Esophagus (tissue), 2 donors: ENCODE measurements at regions not wholly inside any gene's neighbourhood (a gene's known extent, or its start where the extent isn't known, plus 50 kb on each side); places are given as distances from the start of the nearest gene placed in this dataset.

Source experiments
- H3K27ac ChIP-seq, 2 donors: one replicate each; pipeline ENCODE4 v1.5.1; 2013; ENCODE audit warnings: low read depth in 2 of 2, mild to moderate bottlenecking in 2 of 2, inconsistent platforms in 1 of 2, low read length in 1 of 2, moderate library complexity in 1 of 2
- H3K27me3 ChIP-seq, 2 donors: one replicate each; pipeline ENCODE4 v1.6.1; 2013; ENCODE audit warnings: low read length in 2 of 2, control low read depth in 1 of 2, mild to moderate bottlenecking in 1 of 2; ENCODE audit not compliant: insufficient read depth in 2 of 2, control insufficient read depth in 1 of 2
- H3K36me3 ChIP-seq, 2 donors: one replicate each; pipeline ENCODE4 v1.6.1; 2013; ENCODE audit warnings: low read length in 1 of 2; ENCODE audit not compliant: control insufficient read depth in 2 of 2, insufficient read depth in 2 of 2
- H3K4me1 ChIP-seq, 2 donors: one replicate each; pipeline ENCODE4 v1.6.1; 2013; ENCODE audit warnings: low read length in 1 of 2; ENCODE audit not compliant: control insufficient read depth in 2 of 2, insufficient read depth in 2 of 2
- H3K4me3 ChIP-seq, 2 donors: one replicate each; pipeline ENCODE4 v1.5.1; 2013; ENCODE audit warnings: low read length in 2 of 2, mild to moderate bottlenecking in 2 of 2, low read depth in 1 of 2, moderate library complexity in 1 of 2
- H3K9me3 ChIP-seq, 2 donors: one replicate each; pipeline ENCODE4 v1.6.1; 2013; ENCODE audit warnings: mild to moderate bottlenecking in 2 of 2, low read depth in 1 of 2, low read length in 1 of 2, moderate library complexity in 1 of 2; ENCODE audit not compliant: control insufficient read depth in 2 of 2, insufficient read depth in 1 of 2
- WGBS, 2 donors: extraction: QIAGEN DNeasy Blood & Tissue Kit; methylation state at CpG; one replicate each; pipeline ENCODE4 v1.1.7; 2013; 5-methylcytosine and 5-hydroxymethylcytosine counted together
- donor health status: healthy with polysubstance abuse.
- donor health status: Bipolar disorder and iron deficiency.

- 95 to 96% methylated on average over 20 of the region's 20 CpGs for WGBS, 2 donors
- Histone ChIP-seq H3K27me3 (no peaks in the 10 kb centered on the region), H3K4me3 (no peak overlapping the region), H3K27ac (no peak overlapping the region), H3K4me1 (no peaks in the 10 kb centered on the region), H3K9me3 (no peaks in the 10 kb centered on the region), H3K36me3 (no peaks in the 10 kb centered on the region)
Measured at GRCh38 chr10:89829262-89829886, 128.0 kb downstream of the KIF20B start.

- Histone ChIP-seq H3K4me3 (no peak overlapping the region), H3K27me3 (no peaks in the 10 kb centered on the region), H3K36me3 (no peaks in the 10 kb centered on the region), H3K4me1 (no peaks in the 10 kb centered on the region), H3K27ac (no peak overlapping the region), H3K9me3 (no peaks in the 10 kb centered on the region)
- 82 to 90% methylated on average over 5 of the region's 5 CpGs for WGBS, 2 donors
Measured at GRCh38 chr10:89829887-89830269, 128.5 kb downstream of the KIF20B start.

GRCh38 chr10:89830624-89831023 is 129.2 kb downstream of the KIF20B start:
- Histone ChIP-seq H3K36me3 (no peaks in the 10 kb centered on the region), H3K27ac (no peak overlapping the region), H3K4me1 (no peaks in the 10 kb centered on the region), H3K9me3 (no peaks in the 10 kb centered on the region), H3K4me3 (no peak overlapping the region), H3K27me3 (no peaks in the 10 kb centered on the region)
- WGBS, 2 donors, result 88 to 89% methylated on average over 2 of the region's 2 CpGs

- no peaks in the 10 kb centered on the region for H3K36me3 ChIP-seq
- H3K9me3 ChIP-seq, result no peaks in the 10 kb centered on the region
- no peaks in the 10 kb centered on the region for H3K27me3 ChIP-seq
- 34 to 35% methylated on average over 12 of the region's 12 CpGs for WGBS, 2 donors
- peak overlapping the region; percentile 68 to 79 for H3K4me3 ChIP-seq
- peak overlapping the region in 1 of 2 donors; percentile 52 for H3K27ac ChIP-seq
- peaks cover 0 to 7% of the 10 kb centered on the region in 2 donors for H3K4me1 ChIP-seq
Measured at GRCh38 chr10:89836840-89837164, 135.4 kb downstream of the KIF20B start.

GRCh38 chr10:89837165-89838043 is 136.0 kb downstream of the KIF20B start:
- peak overlapping the region; percentile 68 to 79 for H3K4me3 ChIP-seq
- WGBS, 2 donors, result 2 to 4% methylated on average over 59 to 65 of the region's 65 CpGs
- no peaks in the 10 kb centered on the region for H3K9me3 ChIP-seq
- H3K36me3 ChIP-seq, result no peaks in the 10 kb centered on the region
- H3K27me3 ChIP-seq, result no peaks in the 10 kb centered on the region
- H3K27ac ChIP-seq, result peak overlapping the region; percentile 4 to 52
- peaks cover 0 to 7% of the 10 kb centered on the region in 2 donors for H3K4me1 ChIP-seq

- H3K4me1 ChIP-seq, result peaks cover 0 to 7% of the 10 kb centered on the region in 2 donors
- no peaks in the 10 kb centered on the region for H3K9me3 ChIP-seq
- H3K27ac ChIP-seq, result peak overlapping the region; percentile 4 to 52
- no peaks in the 10 kb centered on the region for H3K36me3 ChIP-seq
- H3K27me3 ChIP-seq, result no peaks in the 10 kb centered on the region
- WGBS, 2 donors, result 36 to 39% methylated on average over 23 of the region's 23 CpGs
- H3K4me3 ChIP-seq, result peak overlapping the region; percentile 68 to 79
Measured at GRCh38 chr10:89838044-89838615, 136.7 kb downstream of the KIF20B start.

- Histone ChIP-seq H3K4me1 (no peaks in the 10 kb centered on the region), H3K27ac (no peak overlapping the region), H3K36me3 (no peaks in the 10 kb centered on the region), H3K27me3 (no peaks in the 10 kb centered on the region), H3K4me3 (no peak overlapping the region), H3K9me3 (no peaks in the 10 kb centered on the region)
- 68 to 71% methylated on average over 2 of the region's 2 CpGs for WGBS, 2 donors
Measured at GRCh38 chr10:89845541-89846280, 144.3 kb downstream of the KIF20B start.

GRCh38 chr10:89846281-89846630 is 144.9 kb downstream of the KIF20B start:
- no peaks in the 10 kb centered on the region for H3K4me1 ChIP-seq
- no peaks in the 10 kb centered on the region for H3K9me3 ChIP-seq
- no peak overlapping the region for H3K4me3 ChIP-seq
- H3K27ac ChIP-seq, result no peak overlapping the region
- H3K27me3 ChIP-seq, result no peaks in the 10 kb centered on the region
- no peaks in the 10 kb centered on the region for H3K36me3 ChIP-seq

GRCh38 chr10:89846786-89847185 is 145.4 kb downstream of the KIF20B start:
- H3K27me3 ChIP-seq, result no peaks in the 10 kb centered on the region
- no peak overlapping the region for H3K4me3 ChIP-seq
- H3K4me1 ChIP-seq, result no peaks in the 10 kb centered on the region
- no peak overlapping the region for H3K27ac ChIP-seq
- H3K9me3 ChIP-seq, result no peaks in the 10 kb centered on the region
- WGBS, 2 donors, result 92 to 94% methylated on average over 1 of the region's 1 CpG
- no peaks in the 10 kb centered on the region for H3K36me3 ChIP-seq
